ENCODE measurements at regions not wholly inside any gene's neighbourhood (a gene's known extent, or its start where the extent isn't known, plus 50 kb on each side); places are given as distances from the start of the nearest gene placed in this dataset.

DNA sequence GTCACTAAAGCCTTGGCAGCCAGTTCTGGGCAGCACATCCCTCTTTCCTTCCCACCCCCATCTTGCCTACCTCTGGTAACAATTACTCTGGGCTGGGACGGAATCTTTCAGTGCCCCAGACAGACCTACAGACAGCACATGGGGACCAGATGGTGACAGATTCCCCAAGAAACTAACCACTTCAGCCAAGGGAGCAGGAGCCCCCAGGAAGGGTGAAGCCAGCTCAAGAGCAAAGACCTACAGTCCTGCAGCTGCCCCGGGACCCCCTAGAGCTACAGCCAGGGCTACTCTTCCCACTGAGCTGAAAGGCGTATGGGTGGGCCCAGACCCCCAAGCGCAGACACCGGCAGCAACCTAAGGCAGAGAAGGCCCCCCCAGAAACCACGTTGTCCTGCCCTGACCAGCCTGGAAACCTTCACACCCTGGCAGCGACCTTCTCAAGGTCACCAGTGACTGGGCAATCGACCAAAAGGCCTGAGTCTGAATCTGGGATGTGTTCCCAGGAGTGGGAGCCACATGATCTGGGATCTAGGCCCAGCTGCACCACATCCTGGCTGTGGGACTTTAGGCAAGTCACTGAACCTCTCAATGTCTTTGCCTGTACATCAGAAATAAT, 65.8 kb downstream of the LRRC32 start:
- no peak for TF ChIP-seq POLR2A (IDR thresholded peaks at IDR 0.05)
- TF ChIP-seq, protein P1, sequence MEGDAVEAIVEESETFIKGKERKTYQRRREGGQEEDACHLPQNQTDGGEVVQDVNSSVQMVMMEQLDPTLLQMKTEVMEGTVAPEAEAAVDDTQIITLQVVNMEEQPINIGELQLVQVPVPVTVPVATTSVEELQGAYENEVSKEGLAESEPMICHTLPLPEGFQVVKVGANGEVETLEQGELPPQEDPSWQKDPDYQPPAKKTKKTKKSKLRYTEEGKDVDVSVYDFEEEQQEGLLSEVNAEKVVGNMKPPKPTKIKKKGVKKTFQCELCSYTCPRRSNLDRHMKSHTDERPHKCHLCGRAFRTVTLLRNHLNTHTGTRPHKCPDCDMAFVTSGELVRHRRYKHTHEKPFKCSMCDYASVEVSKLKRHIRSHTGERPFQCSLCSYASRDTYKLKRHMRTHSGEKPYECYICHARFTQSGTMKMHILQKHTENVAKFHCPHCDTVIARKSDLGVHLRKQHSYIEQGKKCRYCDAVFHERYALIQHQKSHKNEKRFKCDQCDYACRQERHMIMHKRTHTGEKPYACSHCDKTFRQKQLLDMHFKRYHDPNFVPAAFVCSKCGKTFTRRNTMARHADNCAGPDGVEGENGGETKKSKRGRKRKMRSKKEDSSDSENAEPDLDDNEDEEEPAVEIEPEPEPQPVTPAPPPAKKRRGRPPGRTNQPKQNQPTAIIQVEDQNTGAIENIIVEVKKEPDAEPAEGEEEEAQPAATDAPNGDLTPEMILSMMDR (IDR thresholded peaks at IDR 0.05 in 4 of 5, conservative IDR thresholded peaks at IDR 0.05 in 1 of 5) = no peak
